ENCODE measurements at regions not wholly inside any gene's neighbourhood (a gene's known extent, or its start where the extent isn't known, plus 50 kb on each side); places are given as distances from the start of the nearest gene placed in this dataset.

- TF ChIP-seq CTCF (IDR thresholded peaks at IDR 0.05; ENCODE audit: low read depth, low read length, missing input control) (no peak), ATF3 (IDR thresholded peaks at IDR 0.05) (no peak), SP1 (IDR thresholded peaks at IDR 0.05) (no peak), JUND (IDR thresholded peaks at IDR 0.05) (no peak), REST (IDR thresholded peaks at IDR 0.05) (no peak), FOXA1 (IDR thresholded peaks at IDR 0.05) (no peak), YY1 (IDR thresholded peaks at IDR 0.05) (no peak), RAD21 (IDR thresholded peaks at IDR 0.05) (no peak)
These were observed 152.9 kb upstream of the MAP3K7 start for GRCh38 chr6:90739802-90740201.

All from liver (tissue), 3 donors.